ENCODE measurements at regions not wholly inside any gene's neighbourhood (a gene's known extent, or its start where the extent isn't known, plus 50 kb on each side); places are given as distances from the start of the nearest gene placed in this dataset.

GRCh38 chr22:49393526-49393925, 434.1 kb downstream of the BRD1 start (continued):
- TF ChIP-seq CTCF (conservative IDR thresholded peaks at IDR 0.05; ENCODE audit: low read depth in 2 of 2) (no peak), STAT1 (IDR thresholded peaks at IDR 0.05; ENCODE audit: unreplicated experiment) (no peak), EZH2phosphoT487 (IDR thresholded peaks at IDR 0.05; ENCODE audit: unreplicated experiment) (no peak), ETS1 (IDR thresholded peaks at IDR 0.05) (no peak), JUNB (IDR thresholded peaks at IDR 0.05; ENCODE audit: unreplicated experiment) (no peak), ZNF114 (CRISPR knock-in tag; IDR thresholded peaks at IDR 0.05) (no peak), ZNF331 (CRISPR knock-in tag; IDR thresholded peaks at IDR 0.05; ENCODE audit: low read depth) (no peak)

GRCh38 chr22:49392841-49393510, 434.7 kb downstream of the BRD1 start:
- Histone ChIP-seq H3K9me2 (ENCODE audit: insufficient read depth) (no peaks in the 10 kb centered on the region), H3K27me3 (ENCODE audit: insufficient read depth) (no peaks in the 10 kb centered on the region), H3K79me2 (replicated peaks; ENCODE audit: insufficient read depth) (no peaks in the 10 kb centered on the region), H3K27ac (ENCODE audit: low read depth) (no peak overlapping the region), H3K4me3 (no peak overlapping the region), H3K36me3 (ENCODE audit: insufficient read depth) (no peaks in the 10 kb centered on the region; the same call in 1 of the 2 replicates), H2AFZ (no peak overlapping the region), H3K4me1 (ENCODE audit: insufficient read depth) (no peaks in the 10 kb centered on the region), H4K20me1 (replicated peaks; ENCODE audit: insufficient read depth) (no peaks in the 10 kb centered on the region), H3K4me2 (no peak overlapping the region), H3F3A (replicated peaks; ENCODE audit: low read depth) (no peaks in the 10 kb centered on the region)
- Mint-ChIP-seq H3K9me3 (peaks cover 11% of the 10 kb centered on the region), H3K36me3 (ENCODE audit: low read depth) (peaks cover 5% of the 10 kb centered on the region; the same call in 2 of the 3 replicates), H3K4me3 (no peak overlapping the region), H3K27me3 (ENCODE audit: insufficient read depth, low read depth, poor library complexity) (no peaks in the 10 kb centered on the region), H3K4me1 (peaks cover 2% of the 10 kb centered on the region; the same call in 2 of the 3 replicates), H3K27ac (no peak overlapping the region)
- DNase-seq (ENCODE audit: low spot score) (no peak), ATAC-seq (no peak)
- TF ChIP-seq EZH2phosphoT487 (IDR thresholded peaks at IDR 0.05; ENCODE audit: unreplicated experiment) (no peak), ZNF114 (CRISPR knock-in tag; IDR thresholded peaks at IDR 0.05) (no peak), CTCF (conservative IDR thresholded peaks at IDR 0.05; ENCODE audit: low read depth in 2 of 2) (no peak), NANOG (IDR thresholded peaks at IDR 0.05; ENCODE audit: borderline replicate concordance) (no peak)

Measured in GM23338 (cell line).